H1 (cell line): ENCODE measurements at regions not wholly inside any gene's neighbourhood (a gene's known extent, or its start where the extent isn't known, plus 50 kb on each side); places are given as distances from the start of the nearest gene placed in this dataset.

Source experiments
- EZH2 ChIP-seq: fragments of 200-600 bp; sonication (generic); IDR thresholded peaks from 2 replicates; pipeline ENCODE4 v1.7.1; 2012; ENCODE audit warnings: low read depth, mild to moderate bottlenecking, moderate library complexity, low read length, inconsistent platforms; ENCODE audit not compliant: severe bottlenecking
- FOSL1 ChIP-seq: IDR thresholded peaks from 2 replicates; pipeline ENCODE4 v1.6.1; 2011; ENCODE audit warnings: mild to moderate bottlenecking, low read depth, low read length, moderate library complexity; ENCODE audit not compliant: insufficient read depth
- KDM1A ChIP-seq: fragments of 200-600, 300-600 bp; sonication (generic); IDR thresholded peaks from 2 replicates; pipeline ENCODE4 v1.7.1; 2016; ENCODE audit warnings: mild to moderate bottlenecking, low read length, borderline replicate concordance
- KDM4A ChIP-seq: IDR thresholded peaks from one replicate; pipeline ENCODE4 v1.7.1; 2012; ENCODE audit warnings: low read depth, mild to moderate bottlenecking, moderate library complexity, low read length, inconsistent platforms; ENCODE audit not compliant: severe bottlenecking
- YY1 ChIP-seq: IDR thresholded peaks from 2 replicates; pipeline ENCODE4 v1.6.1; 2011; ENCODE audit warnings: low read depth, mild to moderate bottlenecking, low read length
- TF ChIP-seq, protein P1 (sequence below): fragments of 300-600 bp; sonication (generic); IDR thresholded peaks from 2 replicates; pipeline ENCODE4 v1.7.1; 2012; ENCODE audit warnings: low read length, moderate library complexity, mild to moderate bottlenecking, inconsistent platforms; ENCODE audit not compliant: insufficient replicate concordance

DNA sequence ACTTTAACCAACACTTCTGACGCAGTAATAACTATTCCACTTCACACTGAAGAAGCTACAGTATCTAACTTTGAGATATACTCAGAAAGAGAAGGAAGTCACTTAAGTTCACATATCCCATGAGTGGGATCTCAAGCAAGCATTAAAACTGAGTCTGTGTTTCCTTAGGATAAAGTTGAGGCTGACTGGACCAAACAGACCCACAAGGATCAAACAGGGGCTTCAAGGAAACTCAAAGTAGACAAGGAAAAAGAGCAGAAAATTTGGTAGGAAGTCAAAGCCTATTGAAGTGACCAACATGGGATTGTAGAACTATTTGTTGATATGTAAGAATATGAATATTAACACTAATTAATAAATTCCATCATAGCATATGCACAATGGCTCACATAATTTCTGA is 294.9 kb downstream of the ADGB start (continued):
- TF ChIP-seq, protein P1, sequence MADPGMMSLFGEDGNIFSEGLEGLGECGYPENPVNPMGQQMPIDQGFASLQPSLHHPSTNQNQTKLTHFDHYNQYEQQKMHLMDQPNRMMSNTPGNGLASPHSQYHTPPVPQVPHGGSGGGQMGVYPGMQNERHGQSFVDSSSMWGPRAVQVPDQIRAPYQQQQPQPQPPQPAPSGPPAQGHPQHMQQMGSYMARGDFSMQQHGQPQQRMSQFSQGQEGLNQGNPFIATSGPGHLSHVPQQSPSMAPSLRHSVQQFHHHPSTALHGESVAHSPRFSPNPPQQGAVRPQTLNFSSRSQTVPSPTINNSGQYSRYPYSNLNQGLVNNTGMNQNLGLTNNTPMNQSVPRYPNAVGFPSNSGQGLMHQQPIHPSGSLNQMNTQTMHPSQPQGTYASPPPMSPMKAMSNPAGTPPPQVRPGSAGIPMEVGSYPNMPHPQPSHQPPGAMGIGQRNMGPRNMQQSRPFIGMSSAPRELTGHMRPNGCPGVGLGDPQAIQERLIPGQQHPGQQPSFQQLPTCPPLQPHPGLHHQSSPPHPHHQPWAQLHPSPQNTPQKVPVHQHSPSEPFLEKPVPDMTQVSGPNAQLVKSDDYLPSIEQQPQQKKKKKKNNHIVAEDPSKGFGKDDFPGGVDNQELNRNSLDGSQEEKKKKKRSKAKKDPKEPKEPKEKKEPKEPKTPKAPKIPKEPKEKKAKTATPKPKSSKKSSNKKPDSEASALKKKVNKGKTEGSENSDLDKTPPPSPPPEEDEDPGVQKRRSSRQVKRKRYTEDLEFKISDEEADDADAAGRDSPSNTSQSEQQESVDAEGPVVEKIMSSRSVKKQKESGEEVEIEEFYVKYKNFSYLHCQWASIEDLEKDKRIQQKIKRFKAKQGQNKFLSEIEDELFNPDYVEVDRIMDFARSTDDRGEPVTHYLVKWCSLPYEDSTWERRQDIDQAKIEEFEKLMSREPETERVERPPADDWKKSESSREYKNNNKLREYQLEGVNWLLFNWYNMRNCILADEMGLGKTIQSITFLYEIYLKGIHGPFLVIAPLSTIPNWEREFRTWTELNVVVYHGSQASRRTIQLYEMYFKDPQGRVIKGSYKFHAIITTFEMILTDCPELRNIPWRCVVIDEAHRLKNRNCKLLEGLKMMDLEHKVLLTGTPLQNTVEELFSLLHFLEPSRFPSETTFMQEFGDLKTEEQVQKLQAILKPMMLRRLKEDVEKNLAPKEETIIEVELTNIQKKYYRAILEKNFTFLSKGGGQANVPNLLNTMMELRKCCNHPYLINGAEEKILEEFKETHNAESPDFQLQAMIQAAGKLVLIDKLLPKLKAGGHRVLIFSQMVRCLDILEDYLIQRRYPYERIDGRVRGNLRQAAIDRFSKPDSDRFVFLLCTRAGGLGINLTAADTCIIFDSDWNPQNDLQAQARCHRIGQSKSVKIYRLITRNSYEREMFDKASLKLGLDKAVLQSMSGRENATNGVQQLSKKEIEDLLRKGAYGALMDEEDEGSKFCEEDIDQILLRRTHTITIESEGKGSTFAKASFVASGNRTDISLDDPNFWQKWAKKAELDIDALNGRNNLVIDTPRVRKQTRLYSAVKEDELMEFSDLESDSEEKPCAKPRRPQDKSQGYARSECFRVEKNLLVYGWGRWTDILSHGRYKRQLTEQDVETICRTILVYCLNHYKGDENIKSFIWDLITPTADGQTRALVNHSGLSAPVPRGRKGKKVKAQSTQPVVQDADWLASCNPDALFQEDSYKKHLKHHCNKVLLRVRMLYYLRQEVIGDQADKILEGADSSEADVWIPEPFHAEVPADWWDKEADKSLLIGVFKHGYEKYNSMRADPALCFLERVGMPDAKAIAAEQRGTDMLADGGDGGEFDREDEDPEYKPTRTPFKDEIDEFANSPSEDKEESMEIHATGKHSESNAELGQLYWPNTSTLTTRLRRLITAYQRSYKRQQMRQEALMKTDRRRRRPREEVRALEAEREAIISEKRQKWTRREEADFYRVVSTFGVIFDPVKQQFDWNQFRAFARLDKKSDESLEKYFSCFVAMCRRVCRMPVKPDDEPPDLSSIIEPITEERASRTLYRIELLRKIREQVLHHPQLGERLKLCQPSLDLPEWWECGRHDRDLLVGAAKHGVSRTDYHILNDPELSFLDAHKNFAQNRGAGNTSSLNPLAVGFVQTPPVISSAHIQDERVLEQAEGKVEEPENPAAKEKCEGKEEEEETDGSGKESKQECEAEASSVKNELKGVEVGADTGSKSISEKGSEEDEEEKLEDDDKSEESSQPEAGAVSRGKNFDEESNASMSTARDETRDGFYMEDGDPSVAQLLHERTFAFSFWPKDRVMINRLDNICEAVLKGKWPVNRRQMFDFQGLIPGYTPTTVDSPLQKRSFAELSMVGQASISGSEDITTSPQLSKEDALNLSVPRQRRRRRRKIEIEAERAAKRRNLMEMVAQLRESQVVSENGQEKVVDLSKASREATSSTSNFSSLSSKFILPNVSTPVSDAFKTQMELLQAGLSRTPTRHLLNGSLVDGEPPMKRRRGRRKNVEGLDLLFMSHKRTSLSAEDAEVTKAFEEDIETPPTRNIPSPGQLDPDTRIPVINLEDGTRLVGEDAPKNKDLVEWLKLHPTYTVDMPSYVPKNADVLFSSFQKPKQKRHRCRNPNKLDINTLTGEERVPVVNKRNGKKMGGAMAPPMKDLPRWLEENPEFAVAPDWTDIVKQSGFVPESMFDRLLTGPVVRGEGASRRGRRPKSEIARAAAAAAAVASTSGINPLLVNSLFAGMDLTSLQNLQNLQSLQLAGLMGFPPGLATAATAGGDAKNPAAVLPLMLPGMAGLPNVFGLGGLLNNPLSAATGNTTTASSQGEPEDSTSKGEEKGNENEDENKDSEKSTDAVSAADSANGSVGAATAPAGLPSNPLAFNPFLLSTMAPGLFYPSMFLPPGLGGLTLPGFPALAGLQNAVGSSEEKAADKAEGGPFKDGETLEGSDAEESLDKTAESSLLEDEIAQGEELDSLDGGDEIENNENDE = no peak
- TF ChIP-seq FOSL1 = no peak
- TF ChIP-seq EZH2 = no peak
- TF ChIP-seq KDM1A = no peak
- no peak for TF ChIP-seq KDM4A
- TF ChIP-seq YY1 = no peak
